Gastroesophageal sphincter (tissue), 4 donors: ENCODE measurements at regions not wholly inside any gene's neighbourhood (a gene's known extent, or its start where the extent isn't known, plus 50 kb on each side); places are given as distances from the start of the nearest gene placed in this dataset.
"Not testable (repeated sequence)": the region's sequence is repeated elsewhere in the genome, so short reads cannot be mapped to it uniquely, and the experiment has no call there.

Experiments used
- ATAC-seq: fragments of 150-250 bp; one replicate; pipeline ENCODE4 v1.9.1; 2016; ENCODE audit warnings: mild to moderate bottlenecking, moderate library complexity
- H3K27ac ChIP-seq, 4 donors: fragments of 200-600 bp; sonication (generic) in 3 of 4; 1 replicate in 3 of 4; 2 replicates in 1 of 4; pipeline ENCODE4 v1.5.1; 2016 to 2019
- H3K27me3 ChIP-seq: fragments of 200-600 bp; sonication (generic); one replicate; pipeline ENCODE4 v1.5.1; 2019
- H3K36me3 ChIP-seq, 2 donors: fragments of 200-600 bp; sonication (generic); one replicate each; pipeline ENCODE4 v1.5.1; 2019; ENCODE audit warnings: control low read depth in 1 of 2
- H3K4me1 ChIP-seq, 3 donors: fragments of 200-600 bp; sonication (generic); 1 replicate in 2 of 3; 2 replicates in 1 of 3; pipeline ENCODE4 v1.5.1; 2016 to 2019; ENCODE audit warnings: control low read depth in 2 of 3
- H3K4me3 ChIP-seq, 2 donors: fragments of 200-600 bp; sonication (generic); one replicate each; pipeline ENCODE4 v1.5.1; 2019; ENCODE audit warnings: mild to moderate bottlenecking in 1 of 2, moderate library complexity in 1 of 2
- H3K9me3 ChIP-seq, 3 donors: fragments of 200-600 bp; sonication (generic); one replicate each; pipeline ENCODE4 v1.5.1; 2017 to 2019; ENCODE audit warnings: control low read depth in 2 of 3
- EP300 ChIP-seq: sonication (generic); formaldehyde crosslinking; IDR thresholded peaks from one replicate; pipeline ENCODE4 v1.6.1; 2017; ENCODE audit warnings: antibody characterized with exemption, mild to moderate bottlenecking
- POLR2A ChIP-seq, 2 donors: fragments of 450-650 bp; IDR thresholded peaks; one replicate each; pipeline ENCODE4 v1.6.1; 2017; ENCODE audit warnings: antibody characterized with exemption in 2 of 2, mild to moderate bottlenecking in 2 of 2, moderate library complexity in 1 of 2
- POLR2AphosphoS5 ChIP-seq: sonication (generic); formaldehyde crosslinking; IDR thresholded peaks from one replicate; pipeline ENCODE4 v1.6.1; 2017; ENCODE audit warnings: antibody characterized with exemption
- WGBS, 2 donors: methylation state at CpG; one replicate each; pipeline ENCODE4 v1.1.5; 2018; ENCODE audit warnings: low coverage in 1 of 2; 5-methylcytosine and 5-hydroxymethylcytosine counted together
- TF ChIP-seq, protein P1 (sequence below), 4 experiments: fragments of 200-600 bp in 2 of 4; fragments of 450-650 bp in 2 of 4; sonication (generic) in 1 of 4; IDR thresholded peaks; one replicate each; pipeline ENCODE4 v1.5.1; 2017 to 2019; ENCODE audit warnings: antibody characterized with exemption in 4 of 4, mild to moderate bottlenecking in 2 of 4, moderate library complexity in 2 of 4

- TF ChIP-seq, protein P1, sequence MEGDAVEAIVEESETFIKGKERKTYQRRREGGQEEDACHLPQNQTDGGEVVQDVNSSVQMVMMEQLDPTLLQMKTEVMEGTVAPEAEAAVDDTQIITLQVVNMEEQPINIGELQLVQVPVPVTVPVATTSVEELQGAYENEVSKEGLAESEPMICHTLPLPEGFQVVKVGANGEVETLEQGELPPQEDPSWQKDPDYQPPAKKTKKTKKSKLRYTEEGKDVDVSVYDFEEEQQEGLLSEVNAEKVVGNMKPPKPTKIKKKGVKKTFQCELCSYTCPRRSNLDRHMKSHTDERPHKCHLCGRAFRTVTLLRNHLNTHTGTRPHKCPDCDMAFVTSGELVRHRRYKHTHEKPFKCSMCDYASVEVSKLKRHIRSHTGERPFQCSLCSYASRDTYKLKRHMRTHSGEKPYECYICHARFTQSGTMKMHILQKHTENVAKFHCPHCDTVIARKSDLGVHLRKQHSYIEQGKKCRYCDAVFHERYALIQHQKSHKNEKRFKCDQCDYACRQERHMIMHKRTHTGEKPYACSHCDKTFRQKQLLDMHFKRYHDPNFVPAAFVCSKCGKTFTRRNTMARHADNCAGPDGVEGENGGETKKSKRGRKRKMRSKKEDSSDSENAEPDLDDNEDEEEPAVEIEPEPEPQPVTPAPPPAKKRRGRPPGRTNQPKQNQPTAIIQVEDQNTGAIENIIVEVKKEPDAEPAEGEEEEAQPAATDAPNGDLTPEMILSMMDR (IDR thresholded peaks at IDR 0.05): no peak
- TF ChIP-seq POLR2AphosphoS5: no peak
- TF ChIP-seq EP300: no peak
- TF ChIP-seq POLR2A (IDR thresholded peaks at IDR 0.05): no peak
- no peak overlapping the region for H3K27ac ChIP-seq
- no peaks in the 10 kb centered on the region for H3K4me1 ChIP-seq
- H3K36me3 ChIP-seq: no peaks in the 10 kb centered on the region
- 71 to 100% methylated on average over 1 of the region's 1 CpG for whole genome bisulfite sequencing, 2 donors
- no peaks in the 10 kb centered on the region for H3K27me3 ChIP-seq
- H3K9me3 ChIP-seq: no peaks in the 10 kb centered on the region
- no peak for ATAC-seq
- no peak overlapping the region for H3K4me3 ChIP-seq
Measured at GRCh38 chr5:12570688-12571087, 666.4 kb upstream of the CTNND2 start.

DNA sequence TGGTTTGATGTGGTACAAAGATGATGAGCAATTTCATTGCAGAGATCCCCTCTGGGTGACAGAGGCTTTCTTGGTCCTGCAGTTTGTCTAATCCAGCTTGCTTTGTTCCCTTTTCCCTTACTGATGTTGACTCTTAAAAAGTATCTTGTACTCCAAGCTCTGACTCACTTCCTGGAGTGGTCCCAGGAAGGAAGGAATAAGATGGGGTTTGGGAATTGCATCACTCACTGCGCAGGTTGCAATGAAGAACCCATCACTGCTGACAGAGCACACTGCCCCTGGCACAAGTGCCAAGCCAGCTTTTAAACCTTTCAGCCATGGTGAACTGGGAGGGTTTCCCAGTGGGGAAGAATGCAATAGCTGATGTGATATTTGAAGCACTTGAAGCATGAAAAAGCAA, 662.2 kb upstream of the CTNND2 start:
- TF ChIP-seq POLR2A (IDR thresholded peaks at IDR 0.05): no peak
- TF ChIP-seq EP300: no peak
- H3K27me3 ChIP-seq: no peaks in the 10 kb centered on the region
- 80 to 86% methylated on average over 1 of the region's 1 CpG for WGBS, 2 donors
- H3K9me3 ChIP-seq: no peaks in the 10 kb centered on the region
- no peaks in the 10 kb centered on the region for H3K4me1 ChIP-seq
- H3K27ac ChIP-seq: no peak overlapping the region
- ATAC-seq: no peak
- no peak overlapping the region for H3K4me3 ChIP-seq
- H3K36me3 ChIP-seq: no peaks in the 10 kb centered on the region

DNA sequence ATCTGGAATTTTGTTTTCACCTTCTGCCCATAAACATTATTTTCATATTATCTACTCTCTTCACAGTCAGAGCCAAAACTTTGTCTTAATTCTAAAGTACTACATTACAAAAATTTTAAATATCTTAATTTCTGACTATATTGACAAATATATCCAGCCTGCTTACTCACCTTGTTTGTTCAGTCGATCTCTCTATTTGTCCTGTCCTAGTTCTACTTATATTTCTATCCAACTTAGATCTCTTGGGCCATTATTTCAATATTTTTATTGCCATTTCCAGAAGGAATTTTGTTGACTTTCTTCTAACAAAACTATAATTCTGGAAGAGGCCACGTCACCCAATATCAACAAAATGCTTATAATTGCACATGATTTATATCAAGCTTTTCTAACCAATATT, 652.8 kb upstream of the CTNND2 start:
- Histone ChIP-seq H3K27me3 (no peaks in the 10 kb centered on the region), H3K4me3 (no peak overlapping the region), H3K9me3 (no peaks in the 10 kb centered on the region), H3K36me3 (no peaks in the 10 kb centered on the region), H3K27ac (no peak overlapping the region), H3K4me1 (no peaks in the 10 kb centered on the region)
- no peak for TF ChIP-seq EP300
- TF ChIP-seq, protein P1 (IDR thresholded peaks at IDR 0.05): no peak
- TF ChIP-seq POLR2A (IDR thresholded peaks at IDR 0.05): no peak
- TF ChIP-seq POLR2AphosphoS5: no peak
- 65 to 80% methylated on average over 2 of the region's 2 CpGs for WGBS, 2 donors
- ATAC-seq: no peak

DNA sequence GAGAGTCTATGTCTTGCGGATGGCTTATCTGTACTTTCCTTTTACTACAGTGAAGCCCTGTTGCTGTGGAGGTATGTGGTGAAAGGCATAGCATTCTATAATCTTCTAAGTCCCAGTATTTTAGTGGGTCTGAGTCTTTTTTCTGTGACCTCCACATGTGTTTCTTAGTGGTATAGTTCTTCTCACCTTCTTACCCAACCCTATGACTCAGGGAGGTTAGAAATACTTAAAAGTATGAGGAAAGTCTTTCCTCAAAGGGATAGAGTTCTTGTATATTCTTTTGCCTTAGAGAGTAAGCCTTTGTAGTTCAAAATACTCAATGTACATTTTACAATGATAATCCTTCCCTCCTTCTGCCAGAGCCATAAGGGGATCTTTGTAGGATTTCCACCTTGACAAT, 621.9 kb upstream of the CTNND2 start:
- no peaks in the 10 kb centered on the region for H3K9me3 ChIP-seq
- H3K4me1 ChIP-seq: no peaks in the 10 kb centered on the region
- TF ChIP-seq POLR2A (IDR thresholded peaks at IDR 0.05) (no peak), EP300 (no peak), POLR2AphosphoS5 (no peak)
- TF ChIP-seq, protein P1 (IDR thresholded peaks at IDR 0.05): no peak
- WGBS, 2 donors: 67 to 92% methylated on average over 1 of the region's 1 CpG
- no peak overlapping the region for H3K4me3 ChIP-seq
- no peaks in the 10 kb centered on the region for H3K27me3 ChIP-seq
- H3K27ac ChIP-seq: no peak overlapping the region
- no peaks in the 10 kb centered on the region for H3K36me3 ChIP-seq
- ATAC-seq: no peak

GRCh38 chr5:12522116-12522515, 617.9 kb upstream of the CTNND2 start:
- Histone ChIP-seq H3K27ac (no peak overlapping the region), H3K4me1 (no peaks in the 10 kb centered on the region), H3K36me3 (no peaks in the 10 kb centered on the region), H3K9me3 (no peaks in the 10 kb centered on the region), H3K27me3 (no peaks in the 10 kb centered on the region), H3K4me3 (no peak overlapping the region)
- TF ChIP-seq POLR2A (IDR thresholded peaks at IDR 0.05) (no peak), POLR2AphosphoS5 (no peak), EP300 (no peak)
- TF ChIP-seq, protein P1 (IDR thresholded peaks at IDR 0.05): no peak
- 41 to 59% methylated on average over 5 of the region's 5 CpGs for WGBS, 2 donors
- ATAC-seq: no peak

GRCh38 chr5:12504983-12505382, 600.7 kb upstream of the CTNND2 start:
- peaks cover 0 to 15% (median 0%) of the 10 kb centered on the region in 3 donors for H3K9me3 ChIP-seq
- not testable (repeated sequence) for H3K4me3 ChIP-seq, H3K27me3 ChIP-seq, H3K27ac ChIP-seq, H3K4me1 ChIP-seq, ATAC-seq, H3K36me3 ChIP-seq
- 70 to 86% methylated on average over 1 of the region's 1 CpG for WGBS, 2 donors
